Testis (tissue), 2 donors: ENCODE measurements at regions not wholly inside any gene's neighbourhood (a gene's known extent, or its start where the extent isn't known, plus 50 kb on each side); places are given as distances from the start of the nearest gene placed in this dataset.

Source experiments
- CTCF ChIP-seq, 3 experiments: fragments of 450-650 bp in 2 of 3; fragments of 200-600 bp in 1 of 3; sonication (generic) in 1 of 3; IDR thresholded peaks; one replicate each; pipeline ENCODE4 v1.5.1; 2016 to 2019; ENCODE audit warnings: antibody characterized with exemption in 3 of 3, mild to moderate bottlenecking in 2 of 3, moderate library complexity in 1 of 3
- POLR2A ChIP-seq: fragments of 450-650 bp; IDR thresholded peaks from one replicate; pipeline ENCODE4 v1.6.1; 2017; ENCODE audit warnings: antibody characterized with exemption, mild to moderate bottlenecking, moderate library complexity

- TF ChIP-seq CTCF (IDR thresholded peaks at IDR 0.05) = no peak
- TF ChIP-seq POLR2A = no peak
Measured at GRCh38 chr2:60629801-60630385, 76.4 kb upstream of the BCL11A start.
